ENCODE measurements at regions not wholly inside any gene's neighbourhood (a gene's known extent, or its start where the extent isn't known, plus 50 kb on each side); places are given as distances from the start of the nearest gene placed in this dataset.

- no peak overlapping the region for H3K4me3 ChIP-seq (ENCODE audit: low read depth, low read length)
- no peak overlapping the region for H2AK5ac ChIP-seq (ENCODE audit: low read length)
- no peak overlapping the region for H3K9ac ChIP-seq (ENCODE audit: low read length)
- no peak overlapping the region for H4K12ac ChIP-seq (ENCODE audit: low read depth, low read length)
- no peak overlapping the region for H3K23ac ChIP-seq (ENCODE audit: low read length)
- no peak overlapping the region for H4K8ac ChIP-seq (ENCODE audit: low read depth, low read length)
- DNase-seq = no peak
- no peak overlapping the region for H2AFZ ChIP-seq (ENCODE audit: insufficient read depth, low read length, poor library complexity)
- no peaks in the 10 kb centered on the region for H3K4me1 ChIP-seq (ENCODE audit: control insufficient read depth in 1 of 2, insufficient read depth in 2 of 2, low read length in 2 of 2)
- no peaks in the 10 kb centered on the region for H3K36me3 ChIP-seq (ENCODE audit: control insufficient read depth in 1 of 2, insufficient read depth in 2 of 2, low read length in 2 of 2)
- H3K18ac ChIP-seq (ENCODE audit: low read length) = no peak overlapping the region
- H3K27me3 ChIP-seq (ENCODE audit: insufficient read depth, low read length) = no peaks in the 10 kb centered on the region
- no peak overlapping the region for H3K14ac ChIP-seq (ENCODE audit: low read length)
- H2BK120ac ChIP-seq (ENCODE audit: insufficient read depth, low read length, poor library complexity) = no peak overlapping the region
- H3K4ac ChIP-seq (ENCODE audit: low read depth, low read length) = no peak overlapping the region
- H2BK5ac ChIP-seq (ENCODE audit: low read depth, low read length, poor library complexity) = no peak overlapping the region
- H3K79me1 ChIP-seq (ENCODE audit: low read length) = no peaks in the 10 kb centered on the region
- no CpG with 5 or more reads among the region's 2 CpGs for WGBS (ENCODE audit: extremely low coverage, insufficient coverage, insufficient read length)
- H3K79me2 ChIP-seq (ENCODE audit: control insufficient read depth, insufficient read depth, low read length, poor library complexity) = no peaks in the 10 kb centered on the region
- H3K27ac ChIP-seq (ENCODE audit: low read depth, low read length) = no peak overlapping the region
- no peak overlapping the region for H4K91ac ChIP-seq (ENCODE audit: low read depth, low read length)
- H3K9me3 ChIP-seq (ENCODE audit: insufficient read depth, low read depth, low read length) = no peaks in the 10 kb centered on the region
- no peak overlapping the region for H2BK12ac ChIP-seq (ENCODE audit: low read length)
- H3K4me2 ChIP-seq (ENCODE audit: low read length) = no peak overlapping the region
Measured at GRCh38 chr3:117200962-117201361, 491.4 kb downstream of the TUSC7 start.

- Histone ChIP-seq H3K23ac (ENCODE audit: low read length) (no peak overlapping the region), H3K9ac (ENCODE audit: low read length) (no peak overlapping the region), H4K91ac (ENCODE audit: low read depth, low read length) (no peak overlapping the region), H3K4me1 (ENCODE audit: control insufficient read depth in 1 of 2, insufficient read depth in 2 of 2, low read length in 2 of 2) (no peaks in the 10 kb centered on the region), H3K36me3 (ENCODE audit: control insufficient read depth in 1 of 2, insufficient read depth in 2 of 2, low read length in 2 of 2) (no peaks in the 10 kb centered on the region), H3K9me3 (ENCODE audit: insufficient read depth, low read depth, low read length) (no peaks in the 10 kb centered on the region), H3K4me3 (ENCODE audit: low read depth, low read length) (no peak overlapping the region), H3K27me3 (ENCODE audit: insufficient read depth, low read length) (no peaks in the 10 kb centered on the region), H2BK5ac (ENCODE audit: low read depth, low read length, poor library complexity) (no peak overlapping the region), H3K79me2 (ENCODE audit: control insufficient read depth, insufficient read depth, low read length, poor library complexity) (no peaks in the 10 kb centered on the region), H3K14ac (ENCODE audit: low read length) (no peak overlapping the region), H3K79me1 (ENCODE audit: low read length) (no peaks in the 10 kb centered on the region), H3K4ac (ENCODE audit: low read depth, low read length) (no peak overlapping the region), H3K18ac (ENCODE audit: low read length) (no peak overlapping the region), H4K12ac (ENCODE audit: low read depth, low read length) (no peak overlapping the region), H2BK120ac (ENCODE audit: insufficient read depth, low read length, poor library complexity) (no peak overlapping the region), H3K4me2 (ENCODE audit: low read length) (no peak overlapping the region), H4K8ac (ENCODE audit: low read depth, low read length) (no peak overlapping the region), H2AK5ac (ENCODE audit: low read length) (no peak overlapping the region), H2AFZ (ENCODE audit: insufficient read depth, low read length, poor library complexity) (no peak overlapping the region), H3K27ac (ENCODE audit: low read depth, low read length) (no peak overlapping the region), H2BK12ac (ENCODE audit: low read length) (no peak overlapping the region)
- no peak for DNase-seq
- 100% methylated on average over 1 of the region's 5 CpGs for WGBS (ENCODE audit: extremely low coverage, insufficient coverage, insufficient read length)
Measured at GRCh38 chr3:117201901-117202774, 492.6 kb downstream of the TUSC7 start.

DNA sequence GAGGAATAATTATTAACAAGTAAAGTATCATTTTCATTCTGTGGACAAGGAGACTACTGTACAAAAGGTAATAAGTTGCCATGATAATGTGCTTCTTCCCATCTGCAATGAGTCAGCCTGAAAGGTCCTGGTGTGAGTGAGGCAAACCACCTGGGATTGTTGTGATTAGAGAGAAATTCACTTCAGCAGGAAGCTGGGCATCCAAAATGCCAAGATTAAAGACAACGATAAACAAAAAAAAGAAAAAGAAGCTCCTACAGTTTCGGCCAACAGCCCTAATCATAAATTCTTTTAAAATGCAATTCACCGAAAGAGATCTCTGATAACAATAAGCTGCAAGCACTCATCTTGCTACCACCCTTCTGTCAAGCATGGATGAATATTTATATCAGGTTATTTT, 507.8 kb downstream of the TUSC7 start:
- H3K23ac ChIP-seq (ENCODE audit: low read length) = no peak overlapping the region
- H3K4me2 ChIP-seq (ENCODE audit: low read length) = no peak overlapping the region
- H3K14ac ChIP-seq (ENCODE audit: low read length) = no peak overlapping the region
- no peak for DNase-seq
- H4K91ac ChIP-seq (ENCODE audit: low read depth, low read length) = no peak overlapping the region
- no peak overlapping the region for H3K27ac ChIP-seq (ENCODE audit: low read depth, low read length)
- H2AK5ac ChIP-seq (ENCODE audit: low read length) = no peak overlapping the region
- no peak overlapping the region for H4K12ac ChIP-seq (ENCODE audit: low read depth, low read length)
- no peaks in the 10 kb centered on the region for H3K36me3 ChIP-seq (ENCODE audit: control insufficient read depth in 1 of 2, insufficient read depth in 2 of 2, low read length in 2 of 2)
- H2BK120ac ChIP-seq (ENCODE audit: insufficient read depth, low read length, poor library complexity) = no peak overlapping the region
- WGBS (ENCODE audit: extremely low coverage, insufficient coverage, insufficient read length) = no CpG with 5 or more reads among the region's 3 CpGs
- H3K4me3 ChIP-seq (ENCODE audit: low read depth, low read length) = no peak overlapping the region
- no peak overlapping the region for H2AFZ ChIP-seq (ENCODE audit: insufficient read depth, low read length, poor library complexity)
- H3K79me1 ChIP-seq (ENCODE audit: low read length) = no peaks in the 10 kb centered on the region
- H3K18ac ChIP-seq (ENCODE audit: low read length) = no peak overlapping the region
- H4K8ac ChIP-seq (ENCODE audit: low read depth, low read length) = no peak overlapping the region
- no peak overlapping the region for H3K4ac ChIP-seq (ENCODE audit: low read depth, low read length)
- no peaks in the 10 kb centered on the region for H3K27me3 ChIP-seq (ENCODE audit: insufficient read depth, low read length)
- H3K9ac ChIP-seq (ENCODE audit: low read length) = no peak overlapping the region
- H3K9me3 ChIP-seq (ENCODE audit: insufficient read depth, low read depth, low read length) = no peaks in the 10 kb centered on the region
- no peaks in the 10 kb centered on the region for H3K4me1 ChIP-seq (ENCODE audit: control insufficient read depth in 1 of 2, insufficient read depth in 2 of 2, low read length in 2 of 2)
- no peak overlapping the region for H2BK5ac ChIP-seq (ENCODE audit: low read depth, low read length, poor library complexity)
- no peak overlapping the region for H2BK12ac ChIP-seq (ENCODE audit: low read length)
- H3K79me2 ChIP-seq (ENCODE audit: control insufficient read depth, insufficient read depth, low read length, poor library complexity) = no peaks in the 10 kb centered on the region

DNA sequence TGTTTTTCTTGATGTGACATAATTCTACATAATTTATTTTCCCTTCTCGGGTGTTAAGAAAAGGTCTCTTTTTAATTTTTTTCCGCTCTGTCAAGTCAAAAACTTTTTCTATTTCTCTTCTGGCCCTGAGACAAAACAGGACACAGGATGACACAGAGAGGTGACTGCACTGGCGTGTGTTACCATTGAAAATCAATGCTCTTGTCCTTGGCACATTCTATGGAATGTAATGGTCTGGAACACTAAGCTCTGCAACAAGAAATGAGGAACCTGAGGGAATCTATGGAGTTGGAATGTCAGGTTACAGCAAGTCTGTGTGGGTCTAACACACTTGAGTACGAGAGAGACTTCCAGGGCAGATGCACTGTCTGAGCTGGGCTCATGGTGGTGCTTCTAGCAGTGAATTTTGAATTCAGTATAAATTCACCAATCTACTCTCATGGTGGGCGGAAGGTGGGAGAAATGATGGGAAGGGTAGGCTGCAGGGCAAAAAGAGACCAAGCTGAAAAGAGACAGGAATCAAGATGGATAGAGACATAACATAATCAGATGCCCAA, 508.3 kb downstream of the TUSC7 start:
- Histone ChIP-seq H2BK12ac (ENCODE audit: low read length) (no peak overlapping the region), H4K12ac (ENCODE audit: low read depth, low read length) (no peak overlapping the region), H3K23ac (ENCODE audit: low read length) (no peak overlapping the region), H3K79me2 (ENCODE audit: control insufficient read depth, insufficient read depth, low read length, poor library complexity) (no peaks in the 10 kb centered on the region), H3K4me3 (ENCODE audit: low read depth, low read length) (no peak overlapping the region), H2AK5ac (ENCODE audit: low read length) (no peak overlapping the region), H3K4me1 (ENCODE audit: control insufficient read depth in 1 of 2, insufficient read depth in 2 of 2, low read length in 2 of 2) (no peaks in the 10 kb centered on the region), H4K8ac (ENCODE audit: low read depth, low read length) (no peak overlapping the region), H3K4me2 (ENCODE audit: low read length) (no peak overlapping the region), H2BK120ac (ENCODE audit: insufficient read depth, low read length, poor library complexity) (no peak overlapping the region), H3K18ac (ENCODE audit: low read length) (no peak overlapping the region), H3K27me3 (ENCODE audit: insufficient read depth, low read length) (no peaks in the 10 kb centered on the region), H3K9me3 (ENCODE audit: insufficient read depth, low read depth, low read length) (no peaks in the 10 kb centered on the region), H4K91ac (ENCODE audit: low read depth, low read length) (no peak overlapping the region), H2BK5ac (ENCODE audit: low read depth, low read length, poor library complexity) (no peak overlapping the region), H3K4ac (ENCODE audit: low read depth, low read length) (no peak overlapping the region), H3K79me1 (ENCODE audit: low read length) (no peaks in the 10 kb centered on the region), H3K27ac (ENCODE audit: low read depth, low read length) (no peak overlapping the region), H2AFZ (ENCODE audit: insufficient read depth, low read length, poor library complexity) (no peak overlapping the region), H3K14ac (ENCODE audit: low read length) (no peak overlapping the region), H3K9ac (ENCODE audit: low read length) (no peak overlapping the region), H3K36me3 (ENCODE audit: control insufficient read depth in 1 of 2, insufficient read depth in 2 of 2, low read length in 2 of 2) (no peaks in the 10 kb centered on the region)
- no peak for DNase-seq
- no CpG with 5 or more reads among the region's 5 CpGs for WGBS (ENCODE audit: extremely low coverage, insufficient coverage, insufficient read length)

All from trophoblast cell (in vitro differentiated cells and primary cell).